HepG2 (cell line): ENCODE measurements at regions not wholly inside any gene's neighbourhood (a gene's known extent, or its start where the extent isn't known, plus 50 kb on each side); places are given as distances from the start of the nearest gene placed in this dataset.
A peak's percentile ranks its signal among the peaks of the same experiment; 100 is the strongest.

Experiments used
- KLF6 ChIP-seq: IDR thresholded peaks from 2 replicates; pipeline ENCODE4 v1.8.0; 2016; ENCODE audit warnings: missing biosample characterization, missing genetic modification reagents
- PCBP2 ChIP-seq: fragments of 200-400 bp; formaldehyde crosslinking; optimal IDR thresholded peaks from 2 replicates; pipeline ENCODE3; 2018; ENCODE audit warnings: low read length, low read depth; ENCODE audit not compliant: poor library complexity, severe bottlenecking
- ZNF251 ChIP-seq: sonication (generic); formaldehyde crosslinking; IDR thresholded peaks from 2 replicates; pipeline ENCODE4 v1.9.0; 2021; ENCODE audit warnings: mild to moderate bottlenecking, missing genetic modification reagents
- ZNF292 ChIP-seq: sonication (generic); formaldehyde crosslinking; IDR thresholded peaks from 2 replicates; pipeline ENCODE4 v1.8.1; 2022; ENCODE audit warnings: mild to moderate bottlenecking, low read depth, missing genetic modification reagents, borderline replicate concordance
- ZNF354B ChIP-seq: sonication (generic); formaldehyde crosslinking; IDR thresholded peaks from 2 replicates; pipeline ENCODE4 v1.8.0; 2022; ENCODE audit warnings: mild to moderate bottlenecking, missing genetic modification reagents
- TF ChIP-seq, protein P1 (sequence below): sonication (generic); formaldehyde crosslinking; IDR thresholded peaks from 2 replicates; pipeline ENCODE4 v1.4.0; 2020; ENCODE audit warnings: mild to moderate bottlenecking, missing genetic modification reagents
- TF ChIP-seq, protein P2 (sequence below): IDR thresholded peaks from 2 replicates; pipeline ENCODE4 v1.6.1; 2012; ENCODE audit warnings: inconsistent platforms
- TF ChIP-seq, protein P3 (sequence below), 2 experiments: IDR thresholded peaks; 2 replicates each; pipeline ENCODE4 v1.6.1; 2011 to 2012; ENCODE audit warnings: low read length in 2 of 2, borderline replicate concordance in 1 of 2, low read depth in 1 of 2, mild to moderate bottlenecking in 1 of 2, moderate library complexity in 1 of 2
- TF ChIP-seq, protein P4 (sequence below): IDR thresholded peaks from 2 replicates; pipeline ENCODE4 v1.6.1; 2016; ENCODE audit warnings: missing compliant biosample characterization, missing genetic modification reagents, borderline replicate concordance

DNA sequence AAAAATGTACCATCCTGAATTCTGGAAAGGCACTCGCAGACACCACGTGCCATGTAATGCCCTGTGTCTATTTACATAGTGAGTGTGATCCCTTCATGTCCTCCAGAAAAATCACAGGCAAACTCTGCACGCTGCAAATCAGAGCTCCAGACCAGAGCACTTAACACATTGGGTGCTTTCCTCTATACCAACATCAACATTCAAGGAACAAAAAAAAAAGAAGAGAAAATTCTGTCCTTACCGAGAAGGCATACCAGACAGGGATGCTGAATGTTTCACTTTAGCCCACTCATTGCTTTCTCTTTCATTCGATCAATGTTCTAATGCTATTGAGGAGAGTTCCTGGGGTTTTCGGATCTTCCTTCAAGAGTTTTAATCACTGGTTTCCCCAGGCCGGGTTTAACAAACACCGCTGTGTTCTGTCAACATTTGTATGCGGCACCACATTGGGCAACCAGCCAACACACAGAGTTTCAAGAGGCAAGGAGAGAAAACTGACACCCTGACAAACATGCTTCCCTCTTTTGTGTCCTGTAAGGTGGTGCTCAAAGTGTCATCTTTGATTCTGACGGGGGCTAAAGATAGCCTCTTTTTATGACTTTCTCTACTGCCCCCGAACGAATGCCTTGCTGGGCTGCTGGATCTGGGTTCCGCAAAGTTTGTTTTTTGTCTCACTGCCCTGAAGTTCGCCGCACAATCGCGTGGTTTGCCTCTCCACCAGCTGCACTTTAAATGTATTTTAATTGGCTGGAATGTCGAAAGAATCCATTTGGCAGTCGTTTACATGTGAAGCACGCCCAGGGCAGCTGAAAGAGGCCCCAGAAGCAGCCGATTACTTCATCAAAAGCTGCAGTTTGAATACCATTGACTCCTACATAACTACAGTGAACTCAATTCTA, 106.4 kb upstream of the NCKAP5 start (continued):
- TF ChIP-seq, protein P1, sequence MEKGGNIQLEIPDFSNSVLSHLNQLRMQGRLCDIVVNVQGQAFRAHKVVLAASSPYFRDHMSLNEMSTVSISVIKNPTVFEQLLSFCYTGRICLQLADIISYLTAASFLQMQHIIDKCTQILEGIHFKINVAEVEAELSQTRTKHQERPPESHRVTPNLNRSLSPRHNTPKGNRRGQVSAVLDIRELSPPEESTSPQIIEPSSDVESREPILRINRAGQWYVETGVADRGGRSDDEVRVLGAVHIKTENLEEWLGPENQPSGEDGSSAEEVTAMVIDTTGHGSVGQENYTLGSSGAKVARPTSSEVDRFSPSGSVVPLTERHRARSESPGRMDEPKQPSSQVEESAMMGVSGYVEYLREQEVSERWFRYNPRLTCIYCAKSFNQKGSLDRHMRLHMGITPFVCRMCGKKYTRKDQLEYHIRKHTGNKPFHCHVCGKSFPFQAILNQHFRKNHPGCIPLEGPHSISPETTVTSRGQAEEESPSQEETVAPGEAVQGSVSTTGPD, result no peak
- no peak for TF ChIP-seq ZNF354B (CRISPR knock-in tag)
- no peak for TF ChIP-seq KLF6 (CRISPR knock-in tag)
- TF ChIP-seq, protein P2, sequence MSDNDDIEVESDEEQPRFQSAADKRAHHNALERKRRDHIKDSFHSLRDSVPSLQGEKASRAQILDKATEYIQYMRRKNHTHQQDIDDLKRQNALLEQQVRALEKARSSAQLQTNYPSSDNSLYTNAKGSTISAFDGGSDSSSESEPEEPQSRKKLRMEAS, result 0 out of 2 replicates have a peak, but pooled peaks have one; percentile 22
- TF ChIP-seq PCBP2, result no peak
- TF ChIP-seq, protein P3, sequence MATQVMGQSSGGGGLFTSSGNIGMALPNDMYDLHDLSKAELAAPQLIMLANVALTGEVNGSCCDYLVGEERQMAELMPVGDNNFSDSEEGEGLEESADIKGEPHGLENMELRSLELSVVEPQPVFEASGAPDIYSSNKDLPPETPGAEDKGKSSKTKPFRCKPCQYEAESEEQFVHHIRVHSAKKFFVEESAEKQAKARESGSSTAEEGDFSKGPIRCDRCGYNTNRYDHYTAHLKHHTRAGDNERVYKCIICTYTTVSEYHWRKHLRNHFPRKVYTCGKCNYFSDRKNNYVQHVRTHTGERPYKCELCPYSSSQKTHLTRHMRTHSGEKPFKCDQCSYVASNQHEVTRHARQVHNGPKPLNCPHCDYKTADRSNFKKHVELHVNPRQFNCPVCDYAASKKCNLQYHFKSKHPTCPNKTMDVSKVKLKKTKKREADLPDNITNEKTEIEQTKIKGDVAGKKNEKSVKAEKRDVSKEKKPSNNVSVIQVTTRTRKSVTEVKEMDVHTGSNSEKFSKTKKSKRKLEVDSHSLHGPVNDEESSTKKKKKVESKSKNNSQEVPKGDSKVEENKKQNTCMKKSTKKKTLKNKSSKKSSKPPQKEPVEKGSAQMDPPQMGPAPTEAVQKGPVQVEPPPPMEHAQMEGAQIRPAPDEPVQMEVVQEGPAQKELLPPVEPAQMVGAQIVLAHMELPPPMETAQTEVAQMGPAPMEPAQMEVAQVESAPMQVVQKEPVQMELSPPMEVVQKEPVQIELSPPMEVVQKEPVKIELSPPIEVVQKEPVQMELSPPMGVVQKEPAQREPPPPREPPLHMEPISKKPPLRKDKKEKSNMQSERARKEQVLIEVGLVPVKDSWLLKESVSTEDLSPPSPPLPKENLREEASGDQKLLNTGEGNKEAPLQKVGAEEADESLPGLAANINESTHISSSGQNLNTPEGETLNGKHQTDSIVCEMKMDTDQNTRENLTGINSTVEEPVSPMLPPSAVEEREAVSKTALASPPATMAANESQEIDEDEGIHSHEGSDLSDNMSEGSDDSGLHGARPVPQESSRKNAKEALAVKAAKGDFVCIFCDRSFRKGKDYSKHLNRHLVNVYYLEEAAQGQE (IDR thresholded peaks at IDR 0.05; ENCODE audit: borderline replicate concordance in 1 of 2, low read depth in 1 of 2, low read length in 2 of 2), result no peak
- no peak for TF ChIP-seq ZNF251 (CRISPR knock-in tag)
- no peak for TF ChIP-seq ZNF292
- TF ChIP-seq, protein P4, sequence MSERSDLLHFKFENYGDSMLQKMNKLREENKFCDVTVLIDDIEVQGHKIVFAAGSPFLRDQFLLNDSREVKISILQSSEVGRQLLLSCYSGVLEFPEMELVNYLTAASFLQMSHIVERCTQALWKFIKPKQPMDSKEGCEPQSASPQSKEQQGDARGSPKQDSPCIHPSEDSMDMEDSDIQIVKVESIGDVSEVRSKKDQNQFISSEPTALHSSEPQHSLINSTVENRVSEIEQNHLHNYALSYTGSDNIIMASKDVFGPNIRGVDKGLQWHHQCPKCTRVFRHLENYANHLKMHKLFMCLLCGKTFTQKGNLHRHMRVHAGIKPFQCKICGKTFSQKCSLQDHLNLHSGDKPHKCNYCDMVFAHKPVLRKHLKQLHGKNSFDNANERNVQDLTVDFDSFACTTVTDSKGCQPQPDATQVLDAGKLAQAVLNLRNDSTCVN, result peak; percentile 90
